SW480 (cell line): ENCODE measurements at regions not wholly inside any gene's neighbourhood (a gene's known extent, or its start where the extent isn't known, plus 50 kb on each side); places are given as distances from the start of the nearest gene placed in this dataset.

Source experiments
- DNase-seq: peaks from one replicate; pipeline ENCODE4 v3.0.0-alpha.2; 2016; ENCODE audit warnings: low spot score

GRCh38 chr9:107431461-107431860, 58.1 kb downstream of the KLF4 start:
- no peak for DNase-seq

- DNase-seq, result no peak
Measured at GRCh38 chr9:107430071-107430470, 59.5 kb downstream of the KLF4 start.

- no peak for DNase-seq
Measured at GRCh38 chr9:107426126-107426525, 63.4 kb downstream of the KLF4 start.

- no peak for DNase-seq
Measured at GRCh38 chr9:107425101-107426025, 64.2 kb downstream of the KLF4 start.

GRCh38 chr9:107423540-107423939, 66.0 kb downstream of the KLF4 start:
- no peak for DNase-seq

- DNase-seq, result peak; percentile 77
Measured at GRCh38 chr9:107422189-107423185, 67.1 kb downstream of the KLF4 start.

GRCh38 chr9:107410420-107410819, 79.1 kb downstream of the KLF4 start:
- DNase-seq, result no peak

- no peak for DNase-seq
Measured at GRCh38 chr9:107409581-107410389, 79.8 kb downstream of the KLF4 start.

GRCh38 chr9:107407675-107408074, 81.9 kb downstream of the KLF4 start:
- no peak for DNase-seq

- DNase-seq, result no peak
Measured at GRCh38 chr9:107405511-107405910, 84.1 kb downstream of the KLF4 start.

GRCh38 chr9:107404736-107405135, 84.8 kb downstream of the KLF4 start:
- DNase-seq, result no peak

- no peak for DNase-seq
Measured at GRCh38 chr9:107404161-107404560, 85.4 kb downstream of the KLF4 start.

GRCh38 chr9:107397076-107398044, 92.2 kb downstream of the KLF4 start:
- DNase-seq, result no peak

GRCh38 chr9:107394264-107394663, 95.3 kb downstream of the KLF4 start:
- DNase-seq, result no peak

GRCh38 chr9:107390778-107391177, 98.8 kb downstream of the KLF4 start:
- DNase-seq, result no peak

GRCh38 chr9:107390279-107390678, 99.3 kb downstream of the KLF4 start:
- no peak for DNase-seq

GRCh38 chr9:107389617-107390071, 99.9 kb downstream of the KLF4 start:
- peak; percentile 34 for DNase-seq

- no peak for DNase-seq
Measured at GRCh38 chr9:107388890-107389289, 100.7 kb downstream of the KLF4 start.

GRCh38 chr9:107387409-107387808, 102.2 kb downstream of the KLF4 start:
- DNase-seq, result no peak

GRCh38 chr9:107386396-107386795, 103.2 kb downstream of the KLF4 start:
- no peak for DNase-seq
